ENCODE measurements at regions not wholly inside any gene's neighbourhood (a gene's known extent, or its start where the extent isn't known, plus 50 kb on each side); places are given as distances from the start of the nearest gene placed in this dataset.

GRCh38 chr10:130804281-130804680, 507.2 kb downstream of the TCERG1L start:
- DNase-seq (ENCODE audit: low read depth) (no peak), FAIRE-seq (no peak)
- TF ChIP-seq CTCF (IDR thresholded peaks at IDR 0.05; ENCODE audit: insufficient read depth, low read length, severe bottlenecking), result no peak
- Histone ChIP-seq H3K36me3 (ENCODE audit: control insufficient read depth, insufficient read depth, low read length) (no peaks in the 10 kb centered on the region), H3K27me3 (ENCODE audit: control insufficient read depth, insufficient read depth, low read length) (no peaks in the 10 kb centered on the region), H3K4me3 (ENCODE audit: low read depth, low read length) (no peak overlapping the region)

DNA sequence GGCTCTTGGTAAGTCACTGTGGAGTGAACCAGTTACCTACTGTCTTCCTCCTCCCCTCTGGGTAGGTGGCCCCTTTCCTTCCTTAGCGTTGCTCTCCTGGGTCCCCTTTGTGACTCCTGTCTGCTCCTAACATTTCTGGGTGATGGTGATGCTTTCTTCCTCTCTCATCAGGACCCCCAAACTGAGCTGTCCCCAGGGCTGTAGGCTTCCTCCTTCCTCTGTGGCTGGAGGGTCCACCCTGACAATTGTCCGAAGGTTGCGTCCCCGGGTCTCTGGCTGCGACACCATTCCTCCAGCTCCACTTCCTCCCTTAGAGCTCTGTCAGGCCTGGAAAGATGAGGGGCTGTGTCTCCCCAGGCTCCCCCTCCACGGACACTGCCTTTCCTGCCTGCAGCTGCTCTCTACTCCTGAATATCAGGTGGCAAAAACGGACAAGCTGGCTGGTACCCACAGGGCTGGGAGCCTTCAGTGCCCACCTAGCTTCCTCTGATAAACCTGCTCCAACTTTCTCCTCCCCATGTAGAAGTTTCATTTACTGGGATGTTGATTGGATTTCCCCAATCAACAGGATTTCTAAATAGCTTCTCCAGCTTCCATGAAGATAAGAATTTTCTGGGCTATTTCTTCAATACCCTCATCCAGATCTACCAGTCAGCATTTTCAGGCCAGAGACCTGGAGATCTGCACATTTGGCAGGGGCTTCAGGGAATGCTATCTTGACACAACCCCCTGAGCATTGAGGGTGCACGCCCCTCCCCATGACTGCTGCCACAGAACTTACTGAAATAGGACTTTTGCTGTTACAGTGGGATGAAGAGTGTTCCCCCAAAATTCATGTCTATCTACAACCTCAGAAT, 506.5 kb downstream of the TCERG1L start:
- no peak for FAIRE-seq
- no peak overlapping the region for H3K4me3 ChIP-seq (ENCODE audit: low read depth, low read length)
- H3K36me3 ChIP-seq (ENCODE audit: control insufficient read depth, insufficient read depth, low read length), result no peaks in the 10 kb centered on the region
- no peak for TF ChIP-seq CTCF (IDR thresholded peaks at IDR 0.05; ENCODE audit: insufficient read depth, low read length, severe bottlenecking)
- DNase-seq (ENCODE audit: low read depth), result no peak
- no peaks in the 10 kb centered on the region for H3K27me3 ChIP-seq (ENCODE audit: control insufficient read depth, insufficient read depth, low read length)

- H3K36me3 ChIP-seq (ENCODE audit: control insufficient read depth, insufficient read depth, low read length), result no peaks in the 10 kb centered on the region
- DNase-seq (ENCODE audit: low read depth) (no peak), FAIRE-seq (no peak)
- H3K4me3 ChIP-seq (ENCODE audit: low read depth, low read length), result no peak overlapping the region
- TF ChIP-seq CTCF (IDR thresholded peaks at IDR 0.05; ENCODE audit: insufficient read depth, low read length, severe bottlenecking), result no peak
- no peaks in the 10 kb centered on the region for H3K27me3 ChIP-seq (ENCODE audit: control insufficient read depth, insufficient read depth, low read length)
Measured at GRCh38 chr10:130805635-130806030, 505.9 kb downstream of the TCERG1L start.

DNA sequence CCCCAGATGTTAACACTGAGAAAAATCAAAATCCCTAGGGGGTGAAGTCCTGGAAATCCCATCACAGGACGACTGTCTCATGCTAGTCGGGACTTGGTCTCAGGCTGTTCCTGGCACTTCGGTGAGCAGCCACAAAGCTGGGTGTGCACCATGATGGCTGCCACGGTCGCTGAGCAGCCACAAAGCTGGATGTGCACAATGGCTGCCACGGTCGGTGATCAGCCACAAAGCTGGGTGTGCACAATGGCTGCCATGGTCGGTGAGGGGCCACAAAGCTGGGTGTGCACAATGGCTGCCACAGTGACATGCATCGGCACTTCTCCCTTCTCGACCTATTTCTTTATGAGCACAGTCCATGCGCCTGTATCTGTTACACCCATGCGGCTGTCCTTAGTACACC, 505.1 kb downstream of the TCERG1L start:
- DNase-seq (ENCODE audit: low read depth) (no peak), FAIRE-seq (no peak)
- H3K27me3 ChIP-seq (ENCODE audit: control insufficient read depth, insufficient read depth, low read length), result no peaks in the 10 kb centered on the region
- TF ChIP-seq CTCF (IDR thresholded peaks at IDR 0.05; ENCODE audit: insufficient read depth, low read length, severe bottlenecking), result no peak
- no peak overlapping the region for H3K4me3 ChIP-seq (ENCODE audit: low read depth, low read length)
- H3K36me3 ChIP-seq (ENCODE audit: control insufficient read depth, insufficient read depth, low read length), result no peaks in the 10 kb centered on the region

DNA sequence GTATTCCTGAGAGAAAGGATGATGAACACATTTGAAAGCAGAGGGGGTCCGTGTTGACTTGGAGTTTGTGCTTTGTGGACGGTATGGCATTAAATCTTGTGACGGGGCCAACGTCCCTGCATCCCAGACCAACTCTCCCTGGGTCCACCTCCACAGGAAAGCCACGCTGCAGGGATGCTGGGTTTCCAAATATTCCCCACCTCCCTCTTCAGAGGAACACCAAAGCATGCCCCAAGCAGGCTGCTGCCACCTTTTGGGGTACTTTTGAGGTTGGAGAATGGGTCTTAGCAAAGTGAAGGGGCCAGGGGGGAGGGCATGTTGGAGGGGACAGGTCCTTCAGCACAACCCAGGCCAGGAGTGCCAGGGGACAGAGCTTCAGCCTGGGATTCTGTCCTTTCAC, 504.4 kb downstream of the TCERG1L start:
- no peaks in the 10 kb centered on the region for H3K27me3 ChIP-seq (ENCODE audit: control insufficient read depth, insufficient read depth, low read length)
- DNase-seq (ENCODE audit: low read depth) (no peak), FAIRE-seq (no peak)
- no peak overlapping the region for H3K4me3 ChIP-seq (ENCODE audit: low read depth, low read length)
- no peaks in the 10 kb centered on the region for H3K36me3 ChIP-seq (ENCODE audit: control insufficient read depth, insufficient read depth, low read length)
- no peak for TF ChIP-seq CTCF (IDR thresholded peaks at IDR 0.05; ENCODE audit: insufficient read depth, low read length, severe bottlenecking)

DNA sequence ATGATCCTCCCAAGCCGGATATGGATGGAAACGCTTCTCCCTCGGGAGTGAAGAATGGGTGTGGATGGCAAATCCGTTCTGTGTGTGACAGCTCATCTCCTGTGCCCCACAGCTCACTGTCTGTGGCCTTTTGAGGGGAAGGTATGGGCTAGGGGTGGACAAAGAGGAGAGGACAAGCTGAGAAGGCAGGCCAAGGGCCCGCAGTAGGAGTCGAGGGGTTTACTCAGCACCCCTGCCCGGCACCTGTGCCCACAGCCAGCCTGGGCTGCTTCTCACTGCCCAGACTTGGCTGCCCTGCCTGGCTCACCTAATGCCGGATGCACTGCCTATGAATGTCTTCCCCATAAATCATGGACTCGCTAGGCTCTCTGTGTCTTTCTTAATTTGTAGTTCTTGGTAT, 503.8 kb downstream of the TCERG1L start:
- no peak for FAIRE-seq
- no peak for DNase-seq (ENCODE audit: low read depth)
- H3K36me3 ChIP-seq (ENCODE audit: control insufficient read depth, insufficient read depth, low read length), result no peaks in the 10 kb centered on the region
- no peak overlapping the region for H3K4me3 ChIP-seq (ENCODE audit: low read depth, low read length)
- no peaks in the 10 kb centered on the region for H3K27me3 ChIP-seq (ENCODE audit: control insufficient read depth, insufficient read depth, low read length)
- TF ChIP-seq CTCF (IDR thresholded peaks at IDR 0.05; ENCODE audit: insufficient read depth, low read length, severe bottlenecking), result no peak

Data from bronchial epithelial cell (primary cell).